ENCODE measurements at regions not wholly inside any gene's neighbourhood (a gene's known extent, or its start where the extent isn't known, plus 50 kb on each side); places are given as distances from the start of the nearest gene placed in this dataset.
"Not testable (repeated sequence)": the region's sequence is repeated elsewhere in the genome, so short reads cannot be mapped to it uniquely, and the experiment has no call there.

GRCh38 chr13:79898202-79898826 is 417.4 kb downstream of the NDFIP2 start:
- CTCF ChIA-PET: interaction anchor here (0.5 to 0.7 kb wide), 3 partner anchors 21 to 416 kb away, joined by 4 read pairs; no protein-coding TSS in a partner anchor
- intact Hi-C loops (cut with DNase I, micrococcal nuclease): no loop called here
- Mint-ChIP-seq H3K27ac (no peak overlapping the region), H3K4me3 (no peak overlapping the region), H3K27me3 (no peaks in the 10 kb centered on the region), H3K9me3 (ENCODE audit: low read depth) (no peaks in the 10 kb centered on the region), H3K36me3 (ENCODE audit: low read depth) (no peaks in the 10 kb centered on the region), H3K4me1 (no peaks in the 10 kb centered on the region)
- POLR2A ChIA-PET: no interaction called here
- ATAC-seq (no peak), DNase-seq (no peak)

GRCh38 chr13:79896851-79897250 is 415.9 kb downstream of the NDFIP2 start:
- CTCF ChIA-PET: no interaction called here
- Mint-ChIP-seq H3K27me3 (no peaks in the 10 kb centered on the region), H3K27ac (no peak overlapping the region), H3K4me1 (no peaks in the 10 kb centered on the region), H3K9me3 (ENCODE audit: low read depth) (no peaks in the 10 kb centered on the region), H3K36me3 (ENCODE audit: low read depth) (no peaks in the 10 kb centered on the region), H3K4me3 (no peak overlapping the region)
- POLR2A ChIA-PET: no interaction called here
- DNase-seq: no peak
- intact Hi-C loops (cut with DNase I, micrococcal nuclease): no loop called here
- no peak for ATAC-seq

- H3K4me3 Mint-ChIP-seq: no peak overlapping the region
- ChIA-PET CTCF (interaction anchor here (0.6 kb wide), 1 partner anchor 1157 kb away, joined by 3 read pairs; no protein-coding TSS in a partner anchor), POLR2A (no interaction called here)
- no peaks in the 10 kb centered on the region for H3K36me3 Mint-ChIP-seq (ENCODE audit: low read depth)
- intact Hi-C loops (cut with DNase I, micrococcal nuclease): no loop called here
- DNase-seq (no peak), ATAC-seq (no peak)
- no peaks in the 10 kb centered on the region for H3K4me1 Mint-ChIP-seq
- H3K27me3 Mint-ChIP-seq: no peaks in the 10 kb centered on the region
- H3K27ac Mint-ChIP-seq: no peak overlapping the region
- no peaks in the 10 kb centered on the region for H3K9me3 Mint-ChIP-seq (ENCODE audit: low read depth)
Measured at GRCh38 chr13:79895416-79895815, 414.5 kb downstream of the NDFIP2 start.

GRCh38 chr13:79887278-79887677 is 406.3 kb downstream of the NDFIP2 start:
- CTCF ChIA-PET; H3K9me3 Mint-ChIP-seq (ENCODE audit: low read depth); H3K36me3 Mint-ChIP-seq (ENCODE audit: low read depth); H3K27ac Mint-ChIP-seq; ATAC-seq; H3K4me1 Mint-ChIP-seq; H3K27me3 Mint-ChIP-seq; DNase-seq; H3K4me3 Mint-ChIP-seq; POLR2A ChIA-PET; intact Hi-C loops (cut with DNase I, micrococcal nuclease): not testable (repeated sequence)

GRCh38 chr13:79886601-79887000 is 405.6 kb downstream of the NDFIP2 start:
- ChIA-PET CTCF (no interaction called here), POLR2A (no interaction called here)
- no peaks in the 10 kb centered on the region for H3K36me3 Mint-ChIP-seq (ENCODE audit: low read depth)
- no peak for DNase-seq
- H3K4me1 Mint-ChIP-seq: no peaks in the 10 kb centered on the region
- no peak overlapping the region for H3K27ac Mint-ChIP-seq
- no peaks in the 10 kb centered on the region for H3K9me3 Mint-ChIP-seq (ENCODE audit: low read depth)
- intact Hi-C loops (cut with DNase I, micrococcal nuclease): no loop called here
- H3K4me3 Mint-ChIP-seq: no peak overlapping the region
- ATAC-seq: no peak
- no peaks in the 10 kb centered on the region for H3K27me3 Mint-ChIP-seq

GRCh38 chr13:79884890-79885289 is 403.9 kb downstream of the NDFIP2 start:
- CTCF ChIA-PET: no interaction called here
- H3K27ac Mint-ChIP-seq: no peak overlapping the region
- H3K4me1 Mint-ChIP-seq: no peaks in the 10 kb centered on the region
- ATAC-seq: no peak
- no peak overlapping the region for H3K4me3 Mint-ChIP-seq
- no peaks in the 10 kb centered on the region for H3K27me3 Mint-ChIP-seq
- intact Hi-C loops (cut with DNase I, micrococcal nuclease): no loop called here
- H3K9me3 Mint-ChIP-seq (ENCODE audit: low read depth): no peaks in the 10 kb centered on the region
- POLR2A ChIA-PET: no interaction called here
- H3K36me3 Mint-ChIP-seq (ENCODE audit: low read depth): no peaks in the 10 kb centered on the region
- no peak for DNase-seq

GRCh38 chr13:79883216-79883615 is 402.3 kb downstream of the NDFIP2 start:
- ChIA-PET CTCF (no interaction called here), POLR2A (no interaction called here)
- H3K27ac Mint-ChIP-seq: no peak overlapping the region
- no peaks in the 10 kb centered on the region for H3K27me3 Mint-ChIP-seq
- no peaks in the 10 kb centered on the region for H3K9me3 Mint-ChIP-seq (ENCODE audit: low read depth)
- H3K4me3 Mint-ChIP-seq: no peak overlapping the region
- DNase-seq: no peak
- no peak for ATAC-seq
- no peaks in the 10 kb centered on the region for H3K4me1 Mint-ChIP-seq
- H3K36me3 Mint-ChIP-seq (ENCODE audit: low read depth): no peaks in the 10 kb centered on the region
- intact Hi-C loops (cut with DNase I, micrococcal nuclease): no loop called here

GRCh38 chr13:79880818-79881217 is 399.9 kb downstream of the NDFIP2 start:
- DNase-seq: no peak
- H3K4me3 Mint-ChIP-seq: no peak overlapping the region
- intact Hi-C loops (cut with DNase I, micrococcal nuclease): no loop called here
- H3K9me3 Mint-ChIP-seq (ENCODE audit: low read depth): no peaks in the 10 kb centered on the region
- no peaks in the 10 kb centered on the region for H3K27me3 Mint-ChIP-seq
- H3K36me3 Mint-ChIP-seq (ENCODE audit: low read depth): no peaks in the 10 kb centered on the region
- ATAC-seq: no peak
- H3K4me1 Mint-ChIP-seq: no peaks in the 10 kb centered on the region
- CTCF ChIA-PET: no interaction called here
- no peak overlapping the region for H3K27ac Mint-ChIP-seq
- POLR2A ChIA-PET: no interaction called here

- H3K9me3 Mint-ChIP-seq (ENCODE audit: low read depth): no peaks in the 10 kb centered on the region
- CTCF ChIA-PET: no interaction called here
- POLR2A ChIA-PET: no interaction called here
- intact Hi-C loops (cut with DNase I, micrococcal nuclease): no loop called here
- no peak overlapping the region for H3K27ac Mint-ChIP-seq
- H3K4me3 Mint-ChIP-seq: no peak overlapping the region
- ATAC-seq: peak; percentile 81
- H3K4me1 Mint-ChIP-seq: no peaks in the 10 kb centered on the region
- no peaks in the 10 kb centered on the region for H3K36me3 Mint-ChIP-seq (ENCODE audit: low read depth)
- peak; percentile 10 for DNase-seq
- no peaks in the 10 kb centered on the region for H3K27me3 Mint-ChIP-seq
Measured at GRCh38 chr13:79874396-79875360, 393.7 kb downstream of the NDFIP2 start.

- DNase-seq (no peak), ATAC-seq (no peak)
- POLR2A ChIA-PET: no interaction called here
- no peak overlapping the region for H3K27ac Mint-ChIP-seq
- no peaks in the 10 kb centered on the region for H3K27me3 Mint-ChIP-seq
- CTCF ChIA-PET: interaction anchor here (1.4 kb wide), 1 partner anchor 193 kb away, joined by 3 read pairs; no protein-coding TSS in a partner anchor
- H3K36me3 Mint-ChIP-seq (ENCODE audit: low read depth): no peaks in the 10 kb centered on the region
- intact Hi-C loops (cut with DNase I, micrococcal nuclease): no loop called here
- no peaks in the 10 kb centered on the region for H3K9me3 Mint-ChIP-seq (ENCODE audit: low read depth)
- H3K4me1 Mint-ChIP-seq: no peaks in the 10 kb centered on the region
- H3K4me3 Mint-ChIP-seq: no peak overlapping the region
Measured at GRCh38 chr13:79871594-79871993, 390.6 kb downstream of the NDFIP2 start.

GRCh38 chr13:79870766-79871165 is 389.8 kb downstream of the NDFIP2 start:
- intact Hi-C loops (cut with DNase I, micrococcal nuclease): no loop called here
- DNase-seq: no peak

GRCh38 chr13:79870123-79870522 is 389.2 kb downstream of the NDFIP2 start:
- no peaks in the 10 kb centered on the region for H3K27me3 Mint-ChIP-seq
- H3K36me3 Mint-ChIP-seq (ENCODE audit: low read depth): no peaks in the 10 kb centered on the region
- H3K27ac Mint-ChIP-seq: no peak overlapping the region
- no peak overlapping the region for H3K4me3 Mint-ChIP-seq
- no peaks in the 10 kb centered on the region for H3K4me1 Mint-ChIP-seq
- DNase-seq (no peak), ATAC-seq (no peak)
- ChIA-PET POLR2A (no interaction called here), CTCF (interaction anchor here (1.2 to 1.4 kb wide), 2 partner anchors 11 to 191 kb away, joined by 3 to 4 read pairs; no protein-coding TSS in a partner anchor)
- no peaks in the 10 kb centered on the region for H3K9me3 Mint-ChIP-seq (ENCODE audit: low read depth)
- intact Hi-C loops (cut with DNase I, micrococcal nuclease): no loop called here

More at GRCh38 chr13:79870766-79871165, 389.8 kb downstream of the NDFIP2 start:
- no peak overlapping the region for H3K27ac Mint-ChIP-seq
- no peaks in the 10 kb centered on the region for H3K4me1 Mint-ChIP-seq
- ChIA-PET CTCF (interaction anchor here (1.2 to 1.4 kb wide), 2 partner anchors 12 to 192 kb away, joined by 3 to 4 read pairs; no protein-coding TSS in a partner anchor), POLR2A (no interaction called here)
- no peaks in the 10 kb centered on the region for H3K36me3 Mint-ChIP-seq (ENCODE audit: low read depth)
- no peak overlapping the region for H3K4me3 Mint-ChIP-seq
- ATAC-seq: no peak
- H3K9me3 Mint-ChIP-seq (ENCODE audit: low read depth): no peaks in the 10 kb centered on the region
- no peaks in the 10 kb centered on the region for H3K27me3 Mint-ChIP-seq
